Left lung (tissue), 4 donors: ENCODE measurements at regions not wholly inside any gene's neighbourhood (a gene's known extent, or its start where the extent isn't known, plus 50 kb on each side); places are given as distances from the start of the nearest gene placed in this dataset.

Experiments used
- ATAC-seq: fragments of 200-7000 bp; cut with Tn5 transposase; one replicate; pipeline ENCODE4 v1.9.1; 2020; ENCODE audit warnings: moderate library complexity
- DNase-seq, 4 donors: peaks; one replicate each; pipeline ENCODE4 v3.0.0-alpha.2; 2013 to 2020
- H3K27ac ChIP-seq, 2 donors: fragments of 200-600 bp; sonication (generic) in 1 of 2; one replicate each; pipeline versions ENCODE4 v1.5.0 to v1.8.0; 2020 to 2021
- H3K27me3 ChIP-seq, 2 donors: fragments of 200-600 bp; sonication (generic) in 1 of 2; one replicate each; pipeline versions ENCODE4 v1.5.0 to v1.8.0; 2020 to 2021
- H3K36me3 ChIP-seq, 2 donors: fragments of 200-600 bp; sonication (generic) in 1 of 2; one replicate each; pipeline versions ENCODE4 v1.5.0 to v1.8.0; 2020 to 2021
- H3K4me1 ChIP-seq, 2 donors: fragments of 200-600 bp; one replicate each; pipeline ENCODE4 v1.8.0; 2021
- H3K4me3 ChIP-seq, 2 donors: fragments of 200-600 bp; sonication (generic) in 1 of 2; one replicate each; pipeline versions ENCODE4 v1.5.0 to v1.8.0; 2020 to 2021; ENCODE audit warnings: mild to moderate bottlenecking in 1 of 2
- H3K9me3 ChIP-seq, 2 donors: fragments of 200-600 bp; sonication (generic) in 1 of 2; one replicate each; pipeline versions ENCODE4 v1.5.0 to v1.8.0; 2020 to 2021
- CTCF ChIP-seq, 2 donors: fragments of 200-600 bp; sonication (generic) in 1 of 2; IDR thresholded peaks; one replicate each; pipeline versions ENCODE4 v1.5.0 to v1.8.0; 2021; ENCODE audit warnings: antibody characterized with exemption in 2 of 2
- intact Hi-C, 2 donors: fragments of 100-400 bp; cut with DNase I; formaldehyde crosslinking; loops; one replicate each; pipeline versions ENCODE4 v1.11.2 to v1.14.2; 2022
- donor health status: DM: no; HTN: yes; CAD: no.
- donor health status: DM: no; HTN: no; CAD: no.

GRCh38 chrX:7270933-7271332, 123.0 kb upstream of the PUDP start:
- H3K9me3 ChIP-seq: no peaks in the 10 kb centered on the region
- no peak for TF ChIP-seq CTCF (IDR thresholded peaks at IDR 0.05)
- ATAC-seq: no peak
- no peaks in the 10 kb centered on the region for H3K27me3 ChIP-seq
- intact Hi-C loops: no loop called here
- no peak for DNase-seq
- H3K27ac ChIP-seq: no peak overlapping the region
- no peaks in the 10 kb centered on the region for H3K36me3 ChIP-seq
- no peak overlapping the region for H3K4me3 ChIP-seq
- H3K4me1 ChIP-seq: peaks cover 0 to 10% of the 10 kb centered on the region in 2 donors

GRCh38 chrX:7269991-7270390, 122.0 kb upstream of the PUDP start:
- Histone ChIP-seq H3K9me3 (no peaks in the 10 kb centered on the region), H3K36me3 (no peaks in the 10 kb centered on the region), H3K27me3 (no peaks in the 10 kb centered on the region), H3K27ac (no peak overlapping the region), H3K4me1 (peaks cover 0 to 10% of the 10 kb centered on the region in 2 donors), H3K4me3 (no peak overlapping the region)
- intact Hi-C loops: no loop called here
- DNase-seq (no peak), ATAC-seq (peak; percentile 62)
- TF ChIP-seq CTCF (IDR thresholded peaks at IDR 0.05): no peak

GRCh38 chrX:7269589-7269988, 121.6 kb upstream of the PUDP start:
- intact Hi-C loops: no loop called here
- no peak for DNase-seq
- H3K36me3 ChIP-seq: no peaks in the 10 kb centered on the region
- no peaks in the 10 kb centered on the region for H3K27me3 ChIP-seq
- ATAC-seq: no peak
- no peak for TF ChIP-seq CTCF (IDR thresholded peaks at IDR 0.05)
- H3K4me3 ChIP-seq: no peak overlapping the region
- H3K27ac ChIP-seq: no peak overlapping the region
- H3K9me3 ChIP-seq: no peaks in the 10 kb centered on the region
- H3K4me1 ChIP-seq: peaks cover 0 to 10% of the 10 kb centered on the region in 2 donors

- no peak overlapping the region for H3K4me3 ChIP-seq
- H3K27me3 ChIP-seq: no peaks in the 10 kb centered on the region
- H3K27ac ChIP-seq: no peak overlapping the region
- intact Hi-C loops: no loop called here
- ATAC-seq (no peak), DNase-seq (no peak)
- H3K4me1 ChIP-seq: peaks cover 0 to 10% of the 10 kb centered on the region in 2 donors
- H3K9me3 ChIP-seq: no peaks in the 10 kb centered on the region
- TF ChIP-seq CTCF (IDR thresholded peaks at IDR 0.05): no peak
- H3K36me3 ChIP-seq: no peaks in the 10 kb centered on the region
Observed at GRCh38 chrX:7266288-7266687, 118.3 kb upstream of the PUDP start.

GRCh38 chrX:7264399-7264798, 116.4 kb upstream of the PUDP start:
- no peaks in the 10 kb centered on the region for H3K9me3 ChIP-seq
- H3K36me3 ChIP-seq: no peaks in the 10 kb centered on the region
- no peaks in the 10 kb centered on the region for H3K27me3 ChIP-seq
- no peak for TF ChIP-seq CTCF (IDR thresholded peaks at IDR 0.05)
- peaks cover 0 to under 1% of the 10 kb centered on the region in 2 donors for H3K4me1 ChIP-seq
- H3K27ac ChIP-seq: no peak overlapping the region
- DNase-seq: no peak
- intact Hi-C loops: no loop called here
- no peak overlapping the region for H3K4me3 ChIP-seq
- no peak for ATAC-seq
